NCI-H460 (cell line): ENCODE measurements at regions not wholly inside any gene's neighbourhood (a gene's known extent, or its start where the extent isn't known, plus 50 kb on each side); places are given as distances from the start of the nearest gene placed in this dataset.
"Not testable (repeated sequence)": the region's sequence is repeated elsewhere in the genome, so short reads cannot be mapped to it uniquely, and the experiment has no call there.

Experiments
- DNase-seq: peaks from one replicate; pipeline ENCODE4 v3.0.0-alpha.2; 2016; ENCODE audit warnings: low read depth; ENCODE audit errors: extremely low read depth

DNA sequence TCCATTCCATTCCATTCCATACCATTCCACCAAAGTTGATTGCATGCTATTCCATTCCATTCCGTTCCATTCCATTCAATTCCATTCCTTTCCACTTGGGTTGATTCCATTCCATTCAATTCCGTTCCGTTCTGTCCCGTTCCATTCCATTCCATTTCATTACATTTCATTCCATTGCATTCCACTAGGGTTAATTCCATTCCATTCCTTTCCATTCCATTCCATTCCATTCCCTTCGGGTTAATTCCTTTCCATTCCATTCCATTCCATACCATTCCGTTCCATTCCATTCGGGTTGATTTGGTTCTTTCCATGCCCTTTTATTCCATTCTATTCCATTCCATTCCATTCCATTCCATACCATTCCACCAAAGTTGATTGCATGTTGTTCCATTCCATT lies 131.9 kb downstream of the CWH43 start:
- DNase-seq = not testable (repeated sequence)

DNA sequence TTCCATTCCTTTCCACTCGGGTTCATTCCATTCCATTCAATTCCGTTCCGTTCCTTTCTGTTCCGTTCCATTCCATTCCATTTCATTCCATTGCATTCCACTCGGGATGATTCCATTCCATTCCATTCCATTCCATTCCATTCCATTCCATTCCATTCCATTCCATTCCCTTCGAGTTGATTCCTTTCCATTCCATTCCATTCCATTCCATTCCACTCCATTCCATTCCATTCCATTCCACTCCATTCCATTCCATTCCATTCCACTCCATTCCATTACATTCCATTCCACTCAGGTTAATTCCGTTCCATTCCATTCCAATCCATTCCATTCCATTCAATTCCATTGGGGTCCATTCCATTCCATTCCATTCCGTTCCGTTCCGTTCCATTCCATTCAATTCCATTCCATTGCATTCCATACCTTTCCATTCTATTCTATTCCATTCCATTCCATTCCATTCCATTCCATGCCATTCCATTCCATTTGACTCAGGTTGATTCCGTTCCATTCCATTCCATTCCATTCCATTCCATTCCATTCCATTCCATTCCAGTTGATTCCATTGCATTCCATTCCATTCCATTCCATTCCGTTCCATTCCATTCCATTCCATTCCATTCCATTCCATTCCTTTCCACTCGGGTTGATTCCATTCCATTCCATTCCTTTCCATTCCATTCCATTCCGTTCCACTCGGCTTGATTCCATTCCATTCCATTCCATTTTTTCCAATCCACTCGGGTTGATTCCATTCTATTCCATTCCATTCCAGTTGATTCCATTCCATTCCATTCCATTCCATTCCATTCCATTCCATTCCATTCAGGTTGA lies 132.5 kb downstream of the CWH43 start:
- DNase-seq = not testable (repeated sequence)

DNA sequence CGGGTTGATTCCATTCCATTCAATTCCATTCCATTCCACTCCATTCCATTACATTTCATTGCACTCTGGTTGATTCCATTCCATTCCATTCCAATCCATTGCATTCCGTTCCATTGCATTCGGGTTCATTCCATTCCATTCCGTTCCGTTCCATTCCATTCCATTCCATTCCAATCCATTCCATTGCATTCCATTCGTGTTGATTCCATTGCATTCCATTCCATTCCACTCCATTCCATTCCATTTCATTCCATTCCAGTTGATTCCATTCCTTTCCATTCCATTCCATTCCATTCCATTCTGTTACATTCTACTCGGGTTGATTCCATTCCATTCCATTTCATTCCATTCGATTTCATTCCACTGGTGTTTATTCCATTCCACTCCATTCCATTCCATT lies 133.3 kb downstream of the CWH43 start:
- DNase-seq = not testable (repeated sequence)

DNA sequence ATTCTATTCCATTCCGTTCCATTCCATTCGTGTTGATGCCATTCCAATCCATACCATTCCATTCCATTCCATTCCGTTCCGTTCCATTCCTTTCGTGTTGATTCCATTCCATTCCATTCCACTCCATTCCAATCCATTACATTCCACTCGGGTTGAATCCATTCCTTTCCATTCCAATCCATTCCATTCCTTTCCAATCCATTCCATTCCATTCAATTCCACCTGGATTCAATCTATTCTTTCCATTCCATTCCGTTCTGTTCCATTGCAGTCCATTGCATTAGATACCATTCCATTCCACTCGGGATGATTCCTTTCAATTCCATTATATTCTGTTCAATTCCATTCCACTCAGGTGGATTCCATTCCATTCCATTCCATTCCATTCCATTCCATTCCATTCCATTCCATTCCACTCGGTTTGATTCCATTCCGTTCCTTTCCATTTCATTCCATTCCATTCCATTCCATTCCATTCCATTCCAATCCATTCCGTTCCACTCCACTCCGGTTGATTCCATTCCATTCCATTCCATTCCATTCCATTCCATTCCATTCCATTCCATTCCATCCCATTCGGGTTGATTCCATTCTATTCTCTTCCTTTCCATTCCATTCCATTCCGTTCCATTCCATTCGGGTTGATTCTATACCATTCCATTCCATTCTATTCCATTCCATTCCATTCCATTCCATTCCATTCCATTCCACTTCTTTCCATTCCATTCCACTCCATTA lies 134.1 kb downstream of the CWH43 start:
- not testable (repeated sequence) for DNase-seq

DNA sequence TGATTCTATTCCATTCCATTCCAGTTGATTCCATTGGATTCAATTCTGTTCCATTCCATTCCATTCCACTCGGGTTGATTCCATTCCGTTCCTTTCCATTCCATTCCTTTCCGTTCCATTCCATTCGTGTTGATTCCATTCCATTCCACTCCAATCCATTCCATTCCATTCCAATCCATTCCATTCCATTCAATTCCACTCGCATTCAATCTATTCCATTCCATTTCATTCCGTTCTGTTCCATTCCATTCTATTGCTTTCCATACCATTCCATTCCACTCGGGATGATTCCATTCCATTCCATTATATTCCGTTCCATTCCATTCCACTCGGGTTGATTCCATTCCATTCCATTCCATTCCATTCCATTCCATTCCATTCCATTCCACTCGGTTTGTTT lies 134.7 kb downstream of the CWH43 start:
- not testable (repeated sequence) for DNase-seq

DNA sequence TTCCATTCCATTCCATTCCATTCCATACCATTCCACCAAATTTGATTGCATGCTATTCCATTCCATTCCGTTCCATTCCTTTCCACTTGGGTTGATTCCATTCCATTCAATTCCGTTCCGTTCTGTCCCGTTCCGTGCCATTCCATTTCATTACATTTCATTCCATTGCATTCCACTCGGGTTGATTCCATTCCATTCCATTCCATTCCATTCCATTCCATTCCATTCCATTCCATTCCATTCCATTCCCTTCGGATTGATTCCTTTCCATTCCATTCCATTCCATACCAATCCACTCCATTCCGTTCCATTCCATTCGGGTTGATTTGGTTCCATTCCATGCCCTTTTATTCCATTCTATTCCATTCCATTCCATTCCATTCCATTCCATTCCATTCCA lies 140.4 kb downstream of the CWH43 start:
- not testable (repeated sequence) for DNase-seq

DNA sequence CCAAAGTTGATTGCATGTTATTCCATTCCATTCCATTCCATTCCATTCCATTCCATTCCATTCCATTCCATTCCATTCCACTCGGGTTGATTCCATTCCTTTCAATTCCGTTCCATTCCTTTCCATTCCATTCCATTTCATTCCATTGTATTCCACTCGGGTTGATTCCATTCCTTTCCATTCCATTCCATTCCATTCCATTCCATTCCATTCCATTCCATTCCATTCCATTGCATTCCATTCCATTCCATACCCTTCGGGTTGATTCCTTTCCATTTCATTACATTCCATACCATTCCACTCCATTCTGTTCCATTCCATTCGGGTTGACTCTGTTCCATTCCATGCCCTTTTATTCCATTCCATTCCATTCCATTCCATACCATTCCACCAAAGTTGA lies 140.8 kb downstream of the CWH43 start:
- not testable (repeated sequence) for DNase-seq

DNA sequence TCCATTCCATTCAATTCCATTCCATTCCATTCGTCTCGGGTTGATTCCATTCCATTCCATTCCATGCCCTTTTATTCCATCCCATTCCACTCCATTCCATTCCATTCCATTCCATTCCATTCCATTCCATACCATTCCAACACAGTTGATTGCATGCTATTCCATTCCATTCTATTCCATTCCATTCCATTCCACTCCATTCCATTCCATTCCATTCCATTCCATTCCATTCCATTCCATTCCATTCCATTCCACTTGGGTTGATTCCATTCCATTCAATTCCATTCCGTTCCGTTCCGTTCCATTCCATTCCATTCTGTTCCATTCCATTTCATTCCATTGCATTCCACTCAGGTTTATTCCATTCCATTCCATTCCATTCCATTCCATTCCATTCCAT lies 143.3 kb downstream of the CWH43 start:
- not testable (repeated sequence) for DNase-seq

DNA sequence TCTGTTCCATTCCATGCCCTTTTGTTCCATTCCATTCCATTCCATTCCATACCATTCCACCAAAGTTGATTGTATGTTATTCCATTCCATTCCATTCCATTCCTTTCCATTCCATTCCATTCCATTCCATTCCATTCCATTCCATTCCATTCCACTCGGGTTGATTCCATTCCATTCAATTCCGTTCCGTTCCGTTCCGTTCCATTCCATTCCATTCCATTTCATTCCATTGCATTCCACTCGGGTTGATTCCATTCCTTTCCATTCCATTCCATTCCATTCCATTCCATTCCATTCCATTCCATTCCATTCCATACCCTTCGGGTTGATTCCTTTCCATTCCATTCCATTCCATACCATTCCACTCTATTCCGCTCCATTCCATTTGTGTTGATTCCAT lies 143.8 kb downstream of the CWH43 start:
- DNase-seq = not testable (repeated sequence)

DNA sequence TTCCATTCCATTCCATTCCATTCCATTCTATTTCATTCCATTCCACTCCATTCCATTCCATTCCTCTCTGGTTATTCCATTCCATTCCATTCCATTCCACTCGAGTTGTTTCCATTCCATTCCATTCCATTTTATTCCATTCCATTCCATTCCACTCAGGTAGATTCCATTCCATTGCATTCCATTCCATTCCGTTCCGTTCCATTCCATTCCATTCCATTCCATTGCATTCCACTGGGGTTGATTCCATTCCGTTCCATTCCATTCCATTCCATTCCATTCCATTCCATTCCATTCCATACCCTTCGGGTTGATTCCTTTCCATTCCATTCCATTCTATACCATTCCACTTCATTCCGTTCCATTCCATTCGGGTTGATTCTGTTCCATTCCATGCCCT lies 144.6 kb downstream of the CWH43 start:
- not testable (repeated sequence) for DNase-seq

DNA sequence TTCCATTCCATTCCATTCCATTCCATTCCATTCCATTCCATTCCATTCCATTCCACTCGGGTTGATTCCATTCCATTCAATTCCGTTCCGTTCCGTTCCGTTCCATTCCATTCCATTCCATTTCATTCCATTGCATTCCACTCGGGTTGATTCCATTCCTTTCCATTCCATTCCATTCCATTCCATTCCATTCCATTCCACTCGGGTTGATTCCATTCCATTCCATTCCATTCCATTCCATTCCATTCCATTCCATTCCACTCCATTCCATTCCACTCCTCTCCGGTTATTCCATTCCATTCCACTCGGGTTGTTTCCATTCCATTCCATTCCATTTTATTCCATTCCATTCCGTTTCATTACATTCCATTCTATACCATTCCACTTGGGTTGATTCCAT lies 151.0 kb downstream of the CWH43 start:
- DNase-seq = not testable (repeated sequence)

DNA sequence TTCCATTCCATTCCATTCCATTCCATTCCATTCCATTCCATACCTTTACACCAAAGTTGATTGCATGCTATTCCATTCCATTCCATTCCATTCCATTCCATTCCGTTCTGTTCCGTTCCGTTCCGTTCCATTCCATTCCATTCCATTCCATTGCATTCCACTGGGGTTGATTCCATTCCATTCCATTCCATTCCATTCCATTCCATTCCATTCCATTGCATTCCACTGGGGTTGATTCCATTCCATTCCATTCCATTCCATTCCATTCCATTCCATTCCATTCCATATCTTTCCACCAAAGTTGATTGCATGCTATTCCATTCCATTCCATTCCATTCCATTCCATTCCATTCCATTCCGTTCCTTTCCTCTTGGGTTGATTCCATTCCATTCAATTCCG lies 151.9 kb downstream of the CWH43 start:
- not testable (repeated sequence) for DNase-seq

DNA sequence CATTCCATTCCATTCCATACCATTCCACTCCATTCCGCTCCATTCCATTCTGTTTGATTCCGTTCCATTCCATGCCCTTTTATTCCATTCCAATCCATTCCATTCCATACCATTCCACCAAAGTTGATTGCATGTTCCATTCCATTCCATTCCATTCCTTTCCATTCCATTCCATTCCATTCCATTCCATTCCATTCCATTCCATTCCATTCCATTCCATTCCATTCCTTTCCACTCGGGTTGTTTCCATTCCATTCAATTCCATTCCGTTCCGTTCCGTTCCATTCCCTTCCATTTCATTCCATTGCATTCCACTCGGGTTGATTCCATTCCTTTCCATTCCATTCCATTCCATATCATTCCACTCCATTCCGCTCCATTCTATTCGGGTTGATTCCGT lies 152.7 kb downstream of the CWH43 start:
- not testable (repeated sequence) for DNase-seq

DNA sequence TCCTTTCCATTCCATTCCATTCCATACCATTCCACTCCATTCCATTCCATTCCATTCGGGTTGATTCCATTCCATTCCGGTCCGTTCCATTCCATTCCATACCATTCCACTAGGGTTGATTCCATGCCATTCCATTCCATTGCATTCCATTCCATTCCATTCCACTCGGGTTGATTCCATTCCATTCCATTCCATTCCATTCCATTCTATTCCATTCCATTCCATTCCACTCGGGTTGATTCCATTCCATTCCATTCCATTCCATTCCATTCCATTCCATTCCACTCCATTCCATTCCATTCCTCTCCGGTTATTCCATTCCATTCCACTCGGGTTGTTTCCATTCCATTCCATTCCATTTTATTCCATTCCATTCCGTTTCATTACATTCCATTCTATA lies 153.4 kb downstream of the CWH43 start:
- not testable (repeated sequence) for DNase-seq

DNA sequence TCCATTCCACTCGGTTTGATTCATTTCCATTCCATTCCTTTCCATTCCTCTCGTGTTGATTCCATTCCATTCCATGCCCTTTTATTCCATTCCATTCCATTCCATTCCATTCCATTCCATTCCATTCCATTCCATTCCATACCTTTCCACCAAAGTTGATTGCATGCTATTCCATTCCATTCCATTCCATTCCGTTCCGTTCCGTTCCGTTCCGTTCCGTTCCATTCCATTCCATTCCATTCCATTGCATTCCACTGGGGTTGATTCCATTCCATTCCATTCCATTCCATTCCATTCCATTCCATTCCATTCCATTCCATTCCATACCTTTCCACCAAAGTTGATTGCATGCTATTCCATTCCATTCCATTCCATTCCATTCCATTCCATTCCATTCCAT lies 154.3 kb downstream of the CWH43 start:
- DNase-seq = not testable (repeated sequence)

DNA sequence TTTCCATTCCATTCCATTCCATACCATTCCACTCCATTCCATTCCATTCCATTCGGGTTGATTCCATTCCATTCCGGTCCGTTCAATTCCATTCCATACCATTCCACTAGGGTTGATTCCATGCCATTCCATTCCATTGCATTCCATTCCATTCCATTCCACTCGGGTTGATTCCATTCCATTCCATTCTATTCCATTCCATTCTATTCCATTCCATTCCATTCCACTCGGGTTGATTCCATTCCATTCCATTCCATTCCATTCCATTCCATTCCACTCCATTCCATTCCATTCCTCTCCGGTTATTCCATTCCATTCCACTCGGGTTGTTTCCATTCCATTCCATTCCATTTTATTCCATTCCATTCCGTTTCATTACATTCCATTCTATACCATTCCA lies 155.9 kb downstream of the CWH43 start:
- DNase-seq = not testable (repeated sequence)

DNA sequence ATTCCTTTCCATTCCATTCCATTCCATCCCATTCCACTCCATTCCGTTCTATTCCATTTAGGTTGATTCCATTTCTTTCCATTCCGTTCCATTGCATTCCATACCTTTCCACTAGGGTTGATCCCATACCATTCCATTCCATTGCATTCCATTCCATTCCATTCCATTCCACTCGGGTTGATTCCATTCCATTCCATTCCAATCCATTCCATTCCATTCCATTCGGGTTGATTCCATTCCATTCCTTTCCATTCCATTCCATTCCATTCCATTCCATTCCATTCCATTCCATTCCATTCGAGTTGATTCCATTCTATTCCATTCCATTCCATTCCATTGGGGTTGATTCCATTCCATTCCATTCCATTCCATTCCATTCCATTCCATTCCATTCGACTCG lies 161.1 kb downstream of the CWH43 start:
- not testable (repeated sequence) for DNase-seq

DNA sequence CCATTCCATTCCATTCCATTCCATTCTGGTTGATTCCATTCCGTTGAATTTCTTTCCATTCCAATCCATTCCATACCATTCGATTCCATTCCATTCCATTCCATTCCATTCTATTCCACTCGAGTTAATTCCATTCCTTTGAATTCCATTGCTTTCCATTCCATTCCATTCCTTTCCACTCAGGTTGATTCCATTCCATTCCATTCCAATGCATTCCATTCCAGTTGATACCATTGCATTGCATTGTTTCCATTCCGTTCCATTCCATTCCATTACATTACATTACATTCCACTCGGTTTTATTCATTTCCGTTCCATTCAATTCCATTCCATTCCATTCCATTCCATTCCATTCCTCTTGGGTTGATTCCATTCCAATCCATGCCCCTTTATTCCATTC lies 161.5 kb downstream of the CWH43 start:
- DNase-seq = not testable (repeated sequence)

DNA sequence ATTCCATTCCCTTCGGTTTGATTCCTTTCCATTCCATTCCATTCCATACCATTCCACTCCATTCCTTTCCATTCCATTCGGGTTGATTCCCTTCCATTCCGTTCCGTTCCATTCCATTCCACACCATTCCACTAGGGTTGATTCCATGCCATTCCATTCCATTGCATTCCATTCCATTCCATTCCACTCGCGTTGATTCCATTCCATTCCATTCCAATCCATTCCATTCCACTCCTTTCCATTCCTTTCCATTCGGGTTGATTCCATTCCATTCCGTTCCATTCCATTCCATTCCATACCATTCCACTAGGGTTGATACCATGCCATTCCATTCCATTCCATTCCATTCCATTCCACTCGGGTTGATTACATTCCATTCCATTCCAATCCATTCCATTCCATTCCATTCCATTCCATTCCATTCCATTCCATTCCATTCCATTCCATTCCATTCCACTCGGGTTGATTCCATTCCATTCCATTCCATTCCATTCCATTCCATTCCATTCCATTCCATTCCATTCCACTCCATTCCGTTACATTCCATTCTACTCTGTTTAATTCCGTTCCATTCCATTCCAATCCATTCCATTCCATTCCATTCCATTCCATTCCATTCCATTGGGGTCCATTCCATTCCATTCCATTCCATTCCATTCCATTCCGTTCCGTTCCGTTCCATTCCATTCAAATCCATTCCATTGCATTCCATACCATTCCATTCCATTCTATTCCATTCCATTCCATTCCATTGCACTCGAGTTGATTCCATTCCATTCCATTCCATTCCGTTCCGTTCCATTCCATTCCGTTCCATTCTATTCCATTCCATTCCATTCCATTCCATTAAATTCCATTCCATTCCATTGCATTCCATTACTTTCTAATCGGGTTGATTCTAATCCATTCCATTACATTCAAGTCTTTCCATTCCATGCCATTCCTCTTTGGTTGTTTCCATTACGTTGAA lies 163.2 kb downstream of the CWH43 start:
- peak; percentile 59 for DNase-seq

DNA sequence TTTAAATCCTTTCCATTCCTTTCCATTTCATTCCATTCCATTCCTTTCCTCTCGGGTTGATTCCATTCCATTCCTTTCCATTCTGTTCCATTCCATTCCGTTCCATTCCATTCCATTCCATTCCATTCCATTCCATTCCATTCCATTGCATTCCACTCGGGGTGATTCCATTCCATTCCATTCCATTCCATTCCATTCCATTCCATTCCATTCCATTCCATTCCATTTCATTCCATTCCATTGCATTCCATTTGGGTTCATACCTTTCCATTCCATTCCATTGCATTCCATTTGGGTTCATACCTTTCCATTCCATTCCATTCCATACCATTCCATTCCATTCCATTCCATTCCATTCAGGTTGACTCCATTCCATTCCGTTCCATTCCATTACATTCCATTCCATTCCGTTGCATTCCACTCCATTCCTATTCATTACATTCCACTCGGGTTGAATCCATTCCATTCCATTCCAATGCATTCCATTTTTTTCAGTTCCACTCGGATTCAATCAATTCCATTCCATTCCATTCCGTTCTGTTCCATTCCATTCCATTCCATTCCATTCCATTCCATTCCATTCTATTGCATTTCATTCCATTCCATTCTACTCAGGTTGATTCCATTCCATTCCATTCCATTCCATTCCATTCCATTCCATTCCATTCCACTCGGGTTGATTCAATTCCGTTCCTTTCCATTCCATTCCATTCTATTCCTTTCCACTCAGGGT lies 164.4 kb downstream of the CWH43 start:
- not testable (repeated sequence) for DNase-seq
